GM10248 (cell line): ENCODE measurements at regions not wholly inside any gene's neighbourhood (a gene's known extent, or its start where the extent isn't known, plus 50 kb on each side); places are given as distances from the start of the nearest gene placed in this dataset.

Source experiments
- CTCF ChIA-PET: fragments of 300-600 bp; sonication (Branson Sonifier 250); formaldehyde crosslinking; extraction: SDS; loops from one replicate; lab custom pipeline; 2021; ENCODE audit warnings: antibody characterized with exemption; lab: Yijun Ruan, JAX
- POLR2A ChIA-PET: fragments of 350-650 bp; sonication (Branson Sonifier 250); formaldehyde crosslinking; extraction: SDS; loops from one replicate; lab custom pipeline; 2020; ENCODE audit warnings: antibody characterized with exemption; lab: Yijun Ruan, JAX
- DNase-seq: peaks from one replicate; pipeline ENCODE4 v3.0.0; 2012; ENCODE audit errors: extremely low spot score
- CTCF ChIP-seq: IDR thresholded peaks from 2 replicates; pipeline ENCODE4 v1.5.1; 2012; ENCODE audit warnings: mild to moderate bottlenecking, low read depth; ENCODE audit errors: extremely low read depth, missing control alignments, control extremely low read depth

DNA sequence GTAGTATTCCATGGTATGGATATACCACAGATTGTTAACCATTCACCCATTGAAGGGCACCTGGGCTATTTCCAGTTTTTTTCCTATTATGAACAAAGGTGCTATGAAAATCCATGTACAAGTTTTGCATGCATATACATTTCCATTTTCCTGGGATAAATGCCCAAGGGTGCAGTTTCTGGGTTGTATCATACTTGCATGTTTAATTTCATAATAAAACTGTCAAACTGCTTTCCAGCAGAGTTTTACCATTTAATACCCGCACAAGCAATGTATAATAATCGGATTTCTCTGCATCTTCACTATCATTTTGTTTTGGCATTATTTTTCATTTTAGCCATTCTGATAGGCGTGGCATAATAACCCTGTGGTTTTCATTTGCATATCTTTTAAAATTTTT is 154.3 kb upstream of the CXCL12 start:
- ChIA-PET CTCF (interaction anchor here (1.2 to 1.3 kb wide), 2 partner anchors 9 to 29 kb away, joined by 4 read pairs; no protein-coding TSS in a partner anchor), POLR2A (no interaction called here)
- no peak for DNase-seq
- TF ChIP-seq CTCF: no peak

DNA sequence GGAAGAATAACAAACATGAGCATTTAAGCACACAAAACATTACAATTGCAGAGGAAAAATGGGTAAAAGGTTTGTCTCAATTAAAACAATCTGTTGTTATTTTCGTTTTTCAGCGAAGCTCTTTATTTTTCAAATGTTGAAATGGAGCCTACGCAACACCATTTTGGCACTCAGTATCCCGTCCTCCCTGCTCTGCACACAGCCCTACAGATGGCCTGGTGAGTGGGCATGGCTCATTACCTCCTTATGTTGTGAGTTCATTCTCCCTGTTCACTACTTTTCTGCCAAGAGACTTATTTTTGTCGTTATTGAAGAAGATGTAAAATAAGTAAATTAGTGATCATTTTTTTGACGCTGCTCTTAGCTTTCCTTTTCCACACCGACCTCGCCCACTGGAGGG is 167.8 kb upstream of the CXCL12 start:
- DNase-seq: no peak
- no peak for TF ChIP-seq CTCF
- ChIA-PET POLR2A (no interaction called here), CTCF (interaction anchor here (0.8 kb wide), 2 partner anchors 11 to 18 kb away, joined by 3 read pairs; no protein-coding TSS in a partner anchor)

GRCh38 chr10:44557596-44558191 is 172.8 kb upstream of the CXCL12 start:
- CTCF ChIA-PET: no interaction called here
- DNase-seq: no peak
- POLR2A ChIA-PET: no interaction called here
- no peak for TF ChIP-seq CTCF

GRCh38 chr10:44558521-44558920 is 173.6 kb upstream of the CXCL12 start:
- TF ChIP-seq CTCF: no peak
- no peak for DNase-seq
- CTCF ChIA-PET: no interaction called here
- POLR2A ChIA-PET: no interaction called here

- ChIA-PET POLR2A (no interaction called here), CTCF (interaction anchor here (1.0 to 1.6 kb wide), 3 partner anchors 12 to 33 kb away, joined by 3 read pairs; no protein-coding TSS in a partner anchor)
- no peak for TF ChIP-seq CTCF
- DNase-seq: no peak
Measured at GRCh38 chr10:44564361-44564760, 179.5 kb upstream of the CXCL12 start.

DNA sequence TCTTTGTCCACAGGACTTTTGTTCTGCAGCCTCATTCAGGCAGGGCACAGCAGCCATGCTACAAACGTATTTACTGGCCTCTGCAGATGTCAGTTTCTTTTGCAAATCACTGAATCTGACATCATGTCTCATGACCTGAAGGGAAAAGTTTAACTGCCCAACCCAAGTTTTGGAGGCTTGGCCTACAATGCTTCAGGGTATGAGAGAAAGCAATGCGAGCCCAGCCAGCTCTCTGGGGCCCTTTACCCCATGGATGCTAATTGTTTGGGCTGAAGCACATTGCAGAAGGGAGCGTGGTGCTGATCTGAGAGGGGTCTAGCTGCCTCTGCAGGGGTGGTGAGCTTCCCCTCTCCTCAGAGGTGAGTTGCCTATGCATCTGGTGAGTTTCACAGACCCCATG is 179.9 kb upstream of the CXCL12 start:
- DNase-seq: no peak
- ChIA-PET CTCF (interaction anchor here (1.0 to 1.6 kb wide), 3 partner anchors 17 to 33 kb away, joined by 3 read pairs; no protein-coding TSS in a partner anchor), POLR2A (no interaction called here)
- TF ChIP-seq CTCF: no peak
